IMR-90 (cell line): ENCODE measurements at regions not wholly inside any gene's neighbourhood (a gene's known extent, or its start where the extent isn't known, plus 50 kb on each side); places are given as distances from the start of the nearest gene placed in this dataset.

Experiments
- ATAC-seq: fragments of 200-7000 bp; cut with Tn5 transposase; 2 replicates; pipeline ENCODE4 v1.9.1; 2020; ENCODE audit warnings: low read depth, mild to moderate bottlenecking, moderate library complexity
- BruUV-seq: library from RNA; stranded (reverse); fragments of 400-500 nt; replicated peaks from 2 replicates; lab custom pipeline; 2021; lab: Mats Ljungman, UMichigan
- CTCF ChIA-PET: fragments of 300-600 bp; formaldehyde crosslinking; extraction: SDS; loops from one replicate; lab custom pipeline; 2021; ENCODE audit warnings: antibody characterized with exemption; lab: Yijun Ruan, JAX
- POLR2A ChIA-PET: fragments of 300-600 bp; sonication (Branson Sonifier 250); formaldehyde crosslinking; loops from one replicate; lab custom pipeline; 2022; ENCODE audit warnings: antibody characterized with exemption; ENCODE audit not compliant: unreplicated experiment; lab: Charles Lee
- DNase-seq: peaks from one replicate; pipeline ENCODE4 v3.0.0; 2013
- H2AFZ ChIP-seq: replicated peaks from 2 replicates; pipeline ENCODE3; 2013; ENCODE audit warnings: low read length, mild to moderate bottlenecking; ENCODE audit not compliant: poor library complexity
- H2AK5ac ChIP-seq: 2 replicates; pipeline ENCODE4 v1.6.1; 2013; ENCODE audit warnings: low read depth, low read length, inconsistent platforms
- H2AK9ac ChIP-seq: replicated peaks from 2 replicates; pipeline ENCODE3; 2013; ENCODE audit warnings: mild to moderate bottlenecking, low read depth, low read length, moderate library complexity; ENCODE audit not compliant: poor library complexity
- H2BK120ac ChIP-seq: 2 replicates; pipeline ENCODE4 v1.6.1; 2013; ENCODE audit warnings: low read depth, low read length, inconsistent platforms
- H2BK15ac ChIP-seq: 3 replicates; pipeline ENCODE4 v1.6.1; 2013; ENCODE audit warnings: low read depth, low read length, inconsistent platforms
- H2BK20ac ChIP-seq: 2 replicates; pipeline ENCODE4 v1.6.1; 2013; ENCODE audit warnings: low read depth, mild to moderate bottlenecking, inconsistent platforms, low read length, moderate library complexity
- H2BK5ac ChIP-seq: 2 replicates; pipeline ENCODE4 v1.6.1; 2013; ENCODE audit warnings: mild to moderate bottlenecking, low read depth, low read length, inconsistent platforms; ENCODE audit not compliant: poor library complexity, severe bottlenecking
- H3K14ac ChIP-seq: replicated peaks from 2 replicates; pipeline ENCODE4 v1.6.1; 2013; ENCODE audit warnings: low read depth, low read length, inconsistent platforms
- H3K18ac ChIP-seq: 2 replicates; pipeline ENCODE4 v1.6.1; 2013; ENCODE audit warnings: low read depth, low read length, control low read depth
- H3K23ac ChIP-seq: 2 replicates; pipeline ENCODE4 v1.6.1; 2013; ENCODE audit warnings: low read depth, low read length, inconsistent platforms
- H3K27ac ChIP-seq: 2 replicates; pipeline ENCODE4 v1.5.1; 2013; ENCODE audit warnings: mild to moderate bottlenecking, control low read depth, low read length; ENCODE audit not compliant: insufficient read depth
- H3K27me3 ChIP-seq: 2 replicates; pipeline ENCODE4 v1.6.1; 2013; ENCODE audit warnings: low read length; ENCODE audit not compliant: control insufficient read depth, insufficient read depth
- H3K36me3 ChIP-seq: 2 replicates; pipeline ENCODE4 v1.6.1; 2013; ENCODE audit warnings: low read length, mixed read lengths; ENCODE audit not compliant: control insufficient read depth, insufficient read depth
- H3K4ac ChIP-seq: 2 replicates; pipeline ENCODE4 v1.6.1; 2013; ENCODE audit warnings: low read depth, low read length, inconsistent platforms
- H3K4me1 ChIP-seq: 2 replicates; pipeline ENCODE4 v1.6.1; 2013; ENCODE audit warnings: low read length, mixed read lengths; ENCODE audit not compliant: control insufficient read depth, insufficient read depth
- H3K4me2 ChIP-seq: 2 replicates; pipeline ENCODE4 v1.6.1; 2013; ENCODE audit warnings: low read depth, mild to moderate bottlenecking, control low read depth, low read length, moderate library complexity
- H3K4me3 ChIP-seq: 2 replicates; pipeline ENCODE4 v1.5.1; 2013; ENCODE audit warnings: low read depth, mild to moderate bottlenecking, control low read depth, low read length, moderate library complexity; ENCODE audit not compliant: insufficient read depth
- H3K56ac ChIP-seq: 2 replicates; pipeline ENCODE4 v1.6.1; 2013; ENCODE audit warnings: low read length, inconsistent platforms; ENCODE audit not compliant: insufficient read depth; ENCODE audit errors: extremely low read depth
- H3K79me1 ChIP-seq, 2 experiments: 2 replicates each; pipeline ENCODE4 v1.6.1; 2013; ENCODE audit warnings: low read length in 2 of 2, inconsistent platforms in 1 of 2, low read depth in 1 of 2
- H3K9ac ChIP-seq: 2 replicates; pipeline ENCODE4 v1.6.1; 2013; ENCODE audit warnings: low read depth, low read length, control low read depth
- H3K9me1 ChIP-seq: 2 replicates; pipeline ENCODE4 v1.6.1; 2013; ENCODE audit warnings: low read length, inconsistent platforms; ENCODE audit not compliant: insufficient read depth
- H3K9me3 ChIP-seq: 2 replicates; pipeline ENCODE4 v1.6.1; 2013; ENCODE audit warnings: low read length; ENCODE audit not compliant: control insufficient read depth, insufficient read depth
- H4K20me1 ChIP-seq: 2 replicates; pipeline ENCODE4 v1.6.1; 2013; ENCODE audit warnings: low read length, inconsistent platforms; ENCODE audit not compliant: insufficient read depth
- H4K5ac ChIP-seq: 2 replicates; pipeline ENCODE4 v1.6.1; 2013; ENCODE audit warnings: mild to moderate bottlenecking, low read depth, low read length, control low read depth
- H4K8ac ChIP-seq, 2 experiments: 2 replicates each; pipeline ENCODE4 v1.6.1; 2013; ENCODE audit warnings: low read depth in 2 of 2, low read length in 2 of 2, control low read depth in 1 of 2, inconsistent platforms in 1 of 2
- H4K91ac ChIP-seq: 2 replicates; pipeline ENCODE4 v1.6.1; 2013; ENCODE audit warnings: low read depth, low read length, inconsistent platforms; ENCODE audit not compliant: insufficient read depth
- BHLHE40 ChIP-seq: fragments of 150-350 bp; IDR thresholded peaks from 2 replicates; pipeline ENCODE4 v1.6.1; 2016; ENCODE audit warnings: mild to moderate bottlenecking, low read depth, low read length
- CHD1 ChIP-seq: IDR thresholded peaks from 2 replicates; pipeline ENCODE4 v1.6.1; 2012; ENCODE audit warnings: low read depth, low read length, improper control_type of control experiment
- FOS ChIP-seq: fragments of 150-350 bp; IDR thresholded peaks from 2 replicates; pipeline ENCODE4 v1.6.1; 2016; ENCODE audit warnings: low read depth, low read length
- MAFK ChIP-seq: IDR thresholded peaks from 2 replicates; pipeline ENCODE4 v1.6.1; 2012; ENCODE audit warnings: low read depth, low read length, improper control_type of control experiment
- NFE2L2 ChIP-seq: fragments of 150-350 bp; IDR thresholded peaks from 2 replicates; pipeline ENCODE4 v1.6.1; 2016; ENCODE audit warnings: low read depth, mild to moderate bottlenecking, low read length
- RAD21 ChIP-seq: IDR thresholded peaks from 2 replicates; pipeline ENCODE4 v1.6.1; 2012; ENCODE audit warnings: low read length, improper control_type of control experiment
- RCOR1 ChIP-seq: IDR thresholded peaks from 2 replicates; pipeline ENCODE4 v1.6.1; 2012; ENCODE audit warnings: mild to moderate bottlenecking, low read length, improper control_type of control experiment; ENCODE audit not compliant: insufficient replicate concordance
- WGBS, 2 experiments: methylation state at CpG; one replicate each; pipeline versions ENCODE4 v1.1.5 to v1.1.7; 2013; ENCODE audit warnings: missing lambda C conversion rate in 2 of 2; ENCODE audit not compliant: insufficient read length in 1 of 2; ENCODE audit errors: extremely low coverage in 2 of 2; 5-methylcytosine and 5-hydroxymethylcytosine counted together
- dilution Hi-C: fragments of 300-500 bp; cut with HindIII; formaldehyde crosslinking; loops from one replicate; pipeline ENCODE4 v1.14.3; 2018; ENCODE audit warnings: low sequenced_read_pairs; ENCODE audit not compliant: unreplicated experiment
- in situ Hi-C: fragments of 300-500 bp; cut with MboI; formaldehyde crosslinking; loops from 3 replicates; pipeline ENCODE4 v1.14.3; 2019; ENCODE audit warnings: low sequenced_read_pairs, inconsistent platforms, mixed read lengths
- intact Hi-C: fragments of 100-400 bp; cut with micrococcal nuclease; formaldehyde crosslinking; loops from 2 replicates; pipeline ENCODE4 v1.10.0; 2022
- TF ChIP-seq, protein P1 (sequence below): conservative IDR thresholded peaks from 2 replicates; pipeline ENCODE4 v1.5.1; 2012; ENCODE audit warnings: mild to moderate bottlenecking, low read depth, low read length, improper control_type of control experiment
- TF ChIP-seq, protein P2 (sequence below): fragments of 150-350 bp; IDR thresholded peaks from 2 replicates; pipeline ENCODE4 v1.6.1; 2017; ENCODE audit warnings: mild to moderate bottlenecking, antibody characterized with exemption, low read length, low read depth
- TF ChIP-seq, protein P3 (sequence below): fragments of 150-350 bp; IDR thresholded peaks from 2 replicates; pipeline ENCODE4 v1.6.1; 2016; ENCODE audit warnings: low read depth, mild to moderate bottlenecking, low read length, moderate library complexity, borderline replicate concordance

DNA sequence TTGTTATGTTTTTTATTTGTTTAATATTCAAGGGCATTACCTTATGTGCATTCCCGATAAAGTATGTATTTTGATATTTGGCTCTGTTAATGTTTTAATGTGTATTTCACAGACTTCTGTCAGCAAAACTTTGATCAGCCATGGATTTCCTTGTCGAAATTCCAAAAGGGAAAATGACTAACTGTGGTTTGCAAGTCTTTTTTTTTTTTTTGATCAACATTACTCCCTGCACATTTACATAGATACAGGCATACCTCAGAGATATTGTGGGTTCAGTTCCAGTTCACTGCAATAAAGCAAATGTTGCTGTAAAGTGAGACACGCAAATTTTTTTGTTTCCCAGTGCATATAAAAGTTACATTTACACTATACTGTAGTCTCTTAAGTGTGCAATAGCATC, 351.9 kb downstream of the CXCL12 start:
- no peak overlapping the region for H2AFZ ChIP-seq

More for the DNA sequence above, 351.9 kb downstream of the CXCL12 start:
- Histone ChIP-seq H2BK5ac (no peak overlapping the region), H3K4me3 (no peak overlapping the region), H4K20me1 (no peaks in the 10 kb centered on the region), H3K9me1 (no peaks in the 10 kb centered on the region), H3K27ac (no peak overlapping the region), H3K79me1 (no peaks in the 10 kb centered on the region), H2BK15ac (no peak overlapping the region), H3K4me1 (no peaks in the 10 kb centered on the region), H3K9me3 (no peaks in the 10 kb centered on the region), H3K56ac (no peak overlapping the region), H2BK20ac (no peak overlapping the region), H2BK120ac (no peak overlapping the region), H3K36me3 (no peaks in the 10 kb centered on the region), H3K4ac (no peak overlapping the region), H4K8ac (no peak overlapping the region), H3K18ac (no peak overlapping the region), H4K91ac (no peak overlapping the region), H3K27me3 (peaks cover 11% of the 10 kb centered on the region), H2AK9ac (no peak overlapping the region), H3K9ac (no peak overlapping the region), H3K4me2 (no peak overlapping the region), H4K5ac (no peak overlapping the region), H2AK5ac (no peak overlapping the region), H3K23ac (no peak overlapping the region), H3K14ac (no peak overlapping the region)
- WGBS, 2 experiments: no CpG with 5 or more reads among the region's 3 CpGs
- CTCF ChIA-PET: no interaction called here
- no peak for ATAC-seq
- BruUV-seq: no TSS peak
- intact Hi-C loops: no loop called here
- dilution Hi-C loops: no loop called here
- no peak for TF ChIP-seq FOS
- TF ChIP-seq RCOR1: no peak
- TF ChIP-seq, protein P1, sequence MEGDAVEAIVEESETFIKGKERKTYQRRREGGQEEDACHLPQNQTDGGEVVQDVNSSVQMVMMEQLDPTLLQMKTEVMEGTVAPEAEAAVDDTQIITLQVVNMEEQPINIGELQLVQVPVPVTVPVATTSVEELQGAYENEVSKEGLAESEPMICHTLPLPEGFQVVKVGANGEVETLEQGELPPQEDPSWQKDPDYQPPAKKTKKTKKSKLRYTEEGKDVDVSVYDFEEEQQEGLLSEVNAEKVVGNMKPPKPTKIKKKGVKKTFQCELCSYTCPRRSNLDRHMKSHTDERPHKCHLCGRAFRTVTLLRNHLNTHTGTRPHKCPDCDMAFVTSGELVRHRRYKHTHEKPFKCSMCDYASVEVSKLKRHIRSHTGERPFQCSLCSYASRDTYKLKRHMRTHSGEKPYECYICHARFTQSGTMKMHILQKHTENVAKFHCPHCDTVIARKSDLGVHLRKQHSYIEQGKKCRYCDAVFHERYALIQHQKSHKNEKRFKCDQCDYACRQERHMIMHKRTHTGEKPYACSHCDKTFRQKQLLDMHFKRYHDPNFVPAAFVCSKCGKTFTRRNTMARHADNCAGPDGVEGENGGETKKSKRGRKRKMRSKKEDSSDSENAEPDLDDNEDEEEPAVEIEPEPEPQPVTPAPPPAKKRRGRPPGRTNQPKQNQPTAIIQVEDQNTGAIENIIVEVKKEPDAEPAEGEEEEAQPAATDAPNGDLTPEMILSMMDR: no peak
- TF ChIP-seq NFE2L2: no peak
- TF ChIP-seq MAFK: no peak
- TF ChIP-seq RAD21: no peak
- no peak for TF ChIP-seq CHD1
- TF ChIP-seq, protein P2, sequence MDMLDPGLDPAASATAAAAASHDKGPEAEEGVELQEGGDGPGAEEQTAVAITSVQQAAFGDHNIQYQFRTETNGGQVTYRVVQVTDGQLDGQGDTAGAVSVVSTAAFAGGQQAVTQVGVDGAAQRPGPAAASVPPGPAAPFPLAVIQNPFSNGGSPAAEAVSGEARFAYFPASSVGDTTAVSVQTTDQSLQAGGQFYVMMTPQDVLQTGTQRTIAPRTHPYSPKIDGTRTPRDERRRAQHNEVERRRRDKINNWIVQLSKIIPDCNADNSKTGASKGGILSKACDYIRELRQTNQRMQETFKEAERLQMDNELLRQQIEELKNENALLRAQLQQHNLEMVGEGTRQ: no peak
- TF ChIP-seq BHLHE40: no peak
- TF ChIP-seq, protein P3, sequence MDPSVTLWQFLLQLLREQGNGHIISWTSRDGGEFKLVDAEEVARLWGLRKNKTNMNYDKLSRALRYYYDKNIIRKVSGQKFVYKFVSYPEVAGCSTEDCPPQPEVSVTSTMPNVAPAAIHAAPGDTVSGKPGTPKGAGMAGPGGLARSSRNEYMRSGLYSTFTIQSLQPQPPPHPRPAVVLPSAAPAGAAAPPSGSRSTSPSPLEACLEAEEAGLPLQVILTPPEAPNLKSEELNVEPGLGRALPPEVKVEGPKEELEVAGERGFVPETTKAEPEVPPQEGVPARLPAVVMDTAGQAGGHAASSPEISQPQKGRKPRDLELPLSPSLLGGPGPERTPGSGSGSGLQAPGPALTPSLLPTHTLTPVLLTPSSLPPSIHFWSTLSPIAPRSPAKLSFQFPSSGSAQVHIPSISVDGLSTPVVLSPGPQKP: no peak
- in situ Hi-C loops: no loop called here
- peak; percentile 65 for DNase-seq
- POLR2A ChIA-PET: no interaction called here
